ENCODE measurements at regions not wholly inside any gene's neighbourhood (a gene's known extent, or its start where the extent isn't known, plus 50 kb on each side); places are given as distances from the start of the nearest gene placed in this dataset.
"Not testable (repeated sequence)": the region's sequence is repeated elsewhere in the genome, so short reads cannot be mapped to it uniquely, and the experiment has no call there.

DNA sequence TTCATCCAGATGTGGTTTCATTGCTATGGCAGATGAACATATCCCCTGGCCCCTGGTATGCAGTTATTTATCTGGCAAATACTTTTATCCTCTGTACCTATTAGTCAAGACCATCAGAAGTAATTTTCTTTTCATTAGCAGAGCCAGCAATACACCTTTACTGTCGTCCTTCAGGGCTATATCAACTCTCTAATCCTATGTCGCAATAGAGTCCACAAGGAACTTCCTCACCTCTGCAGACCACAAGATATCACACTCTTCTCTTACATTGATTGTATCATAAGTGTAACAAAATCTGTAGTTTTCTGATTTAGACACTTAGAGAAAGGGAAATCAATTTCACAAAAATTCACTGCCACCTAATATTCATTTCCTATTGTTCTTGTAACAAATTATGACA lies 252.9 kb upstream of the DCC start:
- no peak for DNase-seq

DNA sequence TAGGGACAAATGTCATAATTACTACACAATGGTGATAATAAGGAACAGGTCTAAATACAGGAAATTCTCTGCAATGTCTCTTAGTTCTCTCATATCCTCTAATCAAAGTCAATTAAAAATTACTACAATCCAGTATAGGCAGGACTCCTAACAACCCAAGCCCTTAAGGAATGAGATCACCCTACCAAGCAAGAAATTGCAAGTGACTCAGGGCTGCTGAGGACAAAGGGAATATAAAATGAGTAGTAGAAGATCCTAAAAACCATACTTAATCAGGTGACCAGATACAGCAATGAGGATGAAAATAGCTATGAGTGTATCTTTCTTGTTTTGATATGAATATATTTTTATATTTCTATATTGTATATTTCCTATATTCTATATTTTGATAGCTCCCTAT lies 250.0 kb upstream of the DCC start:
- DNase-seq, result no peak

DNA sequence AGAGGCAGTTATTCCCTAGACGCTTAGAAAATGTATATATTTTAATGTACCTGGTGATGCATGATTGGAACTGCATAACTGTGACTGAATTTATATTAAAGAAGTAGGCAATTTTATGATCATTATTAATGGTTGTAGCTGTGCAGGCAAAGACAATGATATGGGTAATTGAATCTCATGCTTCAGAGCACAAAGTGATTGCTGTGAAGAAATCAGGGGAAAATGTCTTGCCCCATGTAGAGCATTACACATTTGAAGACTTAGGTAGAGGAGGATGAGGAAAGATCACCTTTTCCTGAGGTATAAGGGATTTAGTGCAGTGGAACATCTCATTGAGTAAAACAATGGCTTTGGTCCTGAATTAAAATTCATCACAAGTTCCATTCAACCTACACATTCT lies 246.8 kb upstream of the DCC start:
- no peak for DNase-seq

DNA sequence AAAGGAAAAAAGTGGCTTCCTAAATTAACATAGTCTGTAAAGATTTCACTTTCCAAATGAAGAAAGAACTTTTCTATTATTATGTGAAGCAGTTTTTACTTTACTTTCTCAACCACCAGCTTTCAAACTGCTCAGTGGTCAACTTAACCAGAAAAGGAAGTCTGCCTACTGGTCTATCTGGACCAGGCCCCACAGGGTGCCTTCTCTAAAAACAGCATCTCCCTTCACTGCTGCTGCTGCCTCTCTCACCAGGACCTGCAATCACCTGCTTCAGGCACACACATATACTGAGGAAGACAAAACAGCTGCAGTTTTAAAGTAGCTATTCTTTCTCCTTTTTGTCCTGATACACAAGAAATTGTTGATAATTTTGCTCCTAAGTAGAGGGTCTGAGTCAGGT lies 221.3 kb upstream of the DCC start:
- DNase-seq, result no peak

DNA sequence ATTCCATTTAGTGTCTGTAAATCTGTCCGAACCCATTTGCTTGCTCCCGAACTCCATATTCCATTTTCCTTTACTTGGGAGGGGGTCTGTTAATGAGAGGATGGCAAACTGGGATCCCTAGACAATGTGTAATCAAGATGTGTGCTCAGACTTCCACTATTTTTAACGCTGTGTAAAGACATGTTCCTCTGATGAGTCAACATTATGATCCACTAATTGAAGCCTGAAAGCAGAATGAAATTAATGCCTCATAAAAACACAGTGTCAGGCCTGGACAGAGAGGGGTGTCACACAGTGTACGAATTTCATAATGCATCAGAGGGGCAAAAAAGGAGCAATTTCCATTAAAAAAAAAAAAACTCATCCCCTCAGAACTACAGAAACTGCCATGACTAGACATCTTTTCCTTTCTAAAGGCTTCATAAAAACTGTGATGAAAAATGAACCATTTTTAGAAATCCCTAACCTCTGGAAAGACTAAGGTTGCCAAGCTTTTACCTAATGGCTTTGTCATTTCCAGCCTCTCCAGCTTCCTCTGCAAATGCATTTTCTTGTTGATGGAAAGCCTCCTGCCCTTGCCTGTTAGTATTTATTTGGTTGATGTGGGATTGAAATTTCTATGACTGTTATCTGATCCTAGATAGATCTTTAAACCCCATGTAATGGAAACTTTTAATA lies 209.2 kb upstream of the DCC start:
- DNase-seq, result no peak

DNA sequence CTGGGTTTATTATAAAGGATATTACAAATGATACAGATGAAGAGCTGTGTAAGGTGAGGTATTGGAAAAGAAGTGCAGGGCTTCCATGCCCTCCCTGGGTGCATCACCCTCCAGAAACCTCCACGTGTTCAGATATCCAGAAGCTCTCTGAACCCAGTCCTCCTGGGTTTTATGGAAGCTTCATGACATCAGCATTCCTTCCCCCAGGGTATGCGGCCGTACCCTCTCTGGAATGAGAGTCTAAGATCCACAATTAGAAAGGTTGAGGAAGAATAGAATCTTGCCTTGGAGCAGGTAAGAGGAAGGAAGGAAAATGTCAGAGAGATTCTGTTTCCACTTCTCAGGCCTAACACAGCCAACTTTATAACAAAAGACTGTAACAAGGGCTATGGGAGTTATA lies 208.2 kb upstream of the DCC start:
- DNase-seq, result no peak

DNA sequence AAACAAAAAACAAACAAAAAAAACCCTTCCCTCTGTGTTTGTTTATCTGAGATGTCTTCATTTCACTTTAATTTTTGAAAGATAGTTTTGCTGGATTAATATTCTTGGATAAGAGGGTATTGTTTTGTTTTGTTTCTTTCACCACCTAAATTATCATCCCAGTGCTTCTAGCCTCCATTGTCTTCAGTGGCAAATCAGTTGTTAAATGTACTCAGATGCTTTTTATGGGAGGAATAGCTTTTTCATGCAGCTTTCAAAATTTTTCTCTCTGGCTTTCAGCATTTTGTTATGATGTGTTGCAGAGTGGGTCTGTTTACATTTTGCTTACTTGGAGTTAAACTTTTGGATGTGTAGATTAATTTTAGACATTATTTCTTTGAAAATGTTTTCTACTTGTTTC lies 203.5 kb upstream of the DCC start:
- DNase-seq, result no peak

DNA sequence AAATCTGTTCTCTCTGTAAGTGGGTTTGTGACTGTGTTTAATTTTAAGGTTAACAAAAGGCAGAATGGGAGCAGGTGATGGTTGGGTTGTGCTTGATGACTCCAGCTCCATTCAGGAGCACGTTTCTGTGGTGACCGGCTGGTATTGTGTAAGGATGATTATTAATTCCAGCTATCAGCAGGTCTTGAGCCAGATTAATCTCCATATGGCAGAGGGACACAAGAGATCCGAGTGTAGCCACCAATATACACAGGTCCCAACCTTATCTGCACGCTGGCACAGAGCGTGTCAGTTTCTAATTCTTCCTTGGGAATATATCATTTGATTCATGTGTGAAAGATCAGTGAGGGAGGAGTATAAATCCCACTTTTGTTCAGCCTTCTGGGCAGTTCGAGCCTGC lies 199.0 kb upstream of the DCC start:
- DNase-seq, result no peak

DNA sequence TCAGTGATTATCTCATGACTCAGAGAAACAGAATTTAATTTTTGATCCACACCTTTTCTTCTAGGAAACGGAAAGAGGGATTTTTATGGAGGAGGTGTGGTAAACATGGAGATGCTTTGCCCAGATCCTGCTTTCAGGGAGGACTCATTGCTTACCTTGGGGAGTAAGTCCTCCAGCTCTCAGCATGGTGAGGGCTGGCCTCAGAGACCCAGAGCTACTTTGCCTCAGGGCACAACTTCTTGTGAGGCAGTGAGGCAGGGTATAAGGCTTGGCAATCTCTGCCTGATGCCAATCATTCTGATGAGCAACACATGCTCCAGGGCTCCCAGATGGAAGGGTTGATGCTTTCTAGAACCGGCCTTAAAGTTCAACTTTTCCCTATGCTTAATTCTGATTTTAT lies 189.9 kb upstream of the DCC start:
- no peak for DNase-seq

DNA sequence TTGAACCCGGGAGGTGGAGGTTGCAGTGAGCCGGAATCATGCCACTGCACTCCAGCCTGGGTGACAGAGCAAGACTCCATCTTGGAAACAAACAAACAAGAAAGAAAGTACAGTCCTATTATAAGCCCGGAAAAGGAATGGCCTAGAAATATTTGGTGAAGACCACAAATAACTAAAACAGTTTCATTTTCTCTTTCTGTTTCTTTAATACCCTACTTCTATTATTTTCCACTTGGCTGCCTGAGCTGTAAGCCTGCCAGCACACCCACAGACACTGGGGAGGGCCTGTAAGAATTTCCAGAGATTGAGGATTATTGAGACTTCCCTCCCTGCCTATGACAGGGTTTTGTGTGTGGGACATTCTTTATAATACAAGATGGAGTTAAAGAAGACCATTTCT lies 188.0 kb upstream of the DCC start:
- DNase-seq, result no peak

DNA sequence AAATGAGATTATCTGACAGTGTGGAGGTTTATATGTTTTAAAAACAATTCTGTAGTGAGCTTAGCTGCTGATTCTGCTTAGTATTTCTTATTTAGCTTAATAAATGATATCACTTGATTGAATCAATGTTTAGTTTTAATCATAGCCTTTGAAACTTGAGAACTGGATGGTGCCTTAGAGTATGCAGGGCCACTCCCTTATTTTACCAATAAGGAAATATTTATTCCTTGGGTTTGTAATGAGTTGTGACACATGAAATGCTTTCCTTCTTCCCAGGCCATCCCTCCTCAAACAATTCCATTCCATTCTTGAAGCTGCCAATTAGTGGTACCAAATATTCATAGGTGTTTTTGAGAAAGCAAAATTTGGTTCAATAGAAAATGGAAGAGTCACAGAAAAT lies 183.8 kb upstream of the DCC start:
- DNase-seq, result no peak

DNA sequence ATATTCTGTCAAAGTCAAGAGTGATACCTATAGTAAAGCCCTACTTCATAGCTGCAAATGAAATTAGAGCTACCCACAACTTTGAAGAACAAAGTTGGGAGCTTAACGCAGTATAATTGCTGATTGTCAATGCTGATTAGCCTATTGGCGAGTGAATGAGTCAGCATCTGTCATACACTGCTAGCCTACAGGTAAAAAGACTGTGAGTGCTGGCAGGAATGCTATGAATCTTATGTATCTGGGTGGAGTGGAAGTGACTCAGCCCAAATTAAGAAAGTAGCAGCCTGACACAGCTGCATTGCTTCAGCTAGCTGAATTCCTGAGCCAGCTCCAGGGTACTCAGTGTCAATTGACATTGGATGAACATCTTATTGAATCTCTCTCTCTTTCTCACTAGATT lies 179.4 kb upstream of the DCC start:
- no peak for DNase-seq

DNA sequence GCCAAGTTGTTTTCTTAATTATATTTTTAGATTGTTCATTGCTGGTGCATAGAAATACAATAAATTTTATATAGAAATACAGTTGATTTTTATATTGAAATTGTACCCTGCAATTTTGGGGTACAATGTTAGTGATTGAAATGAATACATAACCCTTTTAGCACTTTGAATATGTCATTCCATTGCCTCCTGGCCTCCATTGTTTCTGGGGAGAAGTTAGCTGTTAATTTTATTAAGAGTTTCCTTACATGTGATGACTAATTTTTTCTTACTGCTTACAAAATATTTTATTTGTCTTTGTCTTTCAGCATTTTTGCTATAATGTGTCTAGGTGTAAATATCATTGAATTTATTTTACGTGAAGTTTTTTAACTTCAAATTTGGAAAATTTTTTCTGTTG lies 176.5 kb upstream of the DCC start:
- no peak for DNase-seq

DNA sequence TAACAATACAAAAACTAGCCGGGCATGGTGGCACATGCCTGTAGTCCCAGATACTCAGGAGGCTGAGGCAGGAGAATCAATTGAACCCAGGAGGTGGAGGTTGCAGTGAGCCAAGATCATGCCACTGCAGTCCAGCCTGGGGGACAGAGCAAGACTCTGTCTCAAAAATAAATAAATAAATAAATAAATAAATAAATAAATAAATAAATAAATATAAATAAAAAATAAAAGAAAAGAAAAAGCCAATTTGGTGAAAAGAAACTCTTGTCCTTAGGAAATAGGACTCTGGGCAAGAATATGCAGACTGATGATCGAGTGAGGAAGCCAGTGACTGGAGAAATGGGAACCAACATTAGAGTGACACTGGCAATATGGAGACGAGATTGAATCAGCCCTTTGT lies 171.9 kb upstream of the DCC start:
- not testable (repeated sequence) for DNase-seq

DNA sequence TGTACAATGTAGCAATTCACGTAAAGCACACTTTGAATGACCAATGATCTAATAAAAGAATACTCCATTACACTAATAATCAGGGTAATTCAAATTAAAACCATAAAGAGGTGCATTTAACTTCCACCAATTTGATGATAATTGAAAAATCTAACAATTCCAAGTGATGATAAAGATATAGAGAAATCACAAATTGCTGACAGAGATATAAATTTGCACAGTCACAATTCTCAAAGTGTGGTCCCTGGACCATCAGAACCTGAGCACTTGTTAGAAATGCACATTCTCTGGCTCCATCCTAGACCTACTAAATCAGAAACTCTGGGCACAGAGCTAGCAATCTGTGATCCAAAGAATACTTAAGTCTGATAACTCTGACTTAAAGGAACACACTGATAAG lies 165.8 kb upstream of the DCC start:
- DNase-seq, result no peak

DNA sequence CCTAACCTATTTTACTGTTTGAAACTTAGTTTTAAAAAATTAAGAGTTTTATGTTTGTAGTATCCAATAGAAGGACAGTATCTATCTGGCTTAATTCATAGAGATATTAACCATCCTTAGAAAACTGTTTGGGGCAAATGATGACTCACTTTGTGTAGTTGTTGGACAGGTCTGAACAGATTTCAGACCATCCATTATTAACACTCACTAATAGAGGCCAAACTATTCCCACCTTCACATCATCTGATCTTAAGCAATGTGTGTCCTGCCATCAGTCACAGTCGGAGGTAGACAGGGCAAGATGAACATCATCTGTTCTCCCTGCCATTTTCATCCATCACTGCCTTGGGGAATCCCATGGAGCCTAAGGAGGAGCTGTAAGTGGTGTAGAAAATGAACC lies 164.6 kb upstream of the DCC start:
- DNase-seq, result no peak

DNA sequence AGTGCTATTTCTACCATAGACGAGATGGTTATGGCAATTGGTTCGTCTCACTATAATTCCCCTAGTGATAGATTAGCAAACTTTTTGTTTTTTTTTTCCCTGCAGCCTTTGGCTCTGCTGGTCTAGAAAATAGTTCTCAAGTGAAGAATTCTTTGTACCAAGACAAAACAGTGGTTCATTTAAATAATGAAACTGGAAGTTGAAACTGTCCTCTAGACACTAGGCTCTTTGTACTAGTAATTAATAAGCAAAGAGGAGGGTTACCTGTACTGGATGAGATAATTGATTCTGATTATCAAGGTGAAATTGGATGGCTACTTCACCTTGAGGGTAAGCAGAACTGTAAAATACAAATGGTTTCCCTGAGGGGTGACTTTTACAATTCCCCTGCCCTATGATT lies 156.9 kb upstream of the DCC start:
- DNase-seq, result no peak

DNA sequence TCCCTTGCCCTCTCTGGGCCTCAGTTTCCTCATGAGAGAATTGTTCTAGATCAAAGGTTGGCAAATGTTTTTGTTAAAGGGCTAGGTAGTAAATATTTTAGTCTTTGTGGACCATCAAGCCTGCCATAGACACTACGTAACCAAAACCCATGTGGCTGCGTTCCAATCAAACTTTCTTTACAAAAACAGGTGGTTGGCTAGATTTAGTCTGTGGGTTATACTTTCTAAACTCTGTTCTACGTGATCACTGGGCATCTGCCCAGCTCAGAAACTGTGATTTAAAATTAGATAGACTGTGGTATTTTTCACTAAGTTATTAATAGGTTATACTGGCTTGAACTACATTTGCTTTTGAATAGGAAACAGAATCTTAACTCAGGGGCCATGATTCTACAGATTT lies 149.8 kb upstream of the DCC start:
- DNase-seq, result no peak

DNA sequence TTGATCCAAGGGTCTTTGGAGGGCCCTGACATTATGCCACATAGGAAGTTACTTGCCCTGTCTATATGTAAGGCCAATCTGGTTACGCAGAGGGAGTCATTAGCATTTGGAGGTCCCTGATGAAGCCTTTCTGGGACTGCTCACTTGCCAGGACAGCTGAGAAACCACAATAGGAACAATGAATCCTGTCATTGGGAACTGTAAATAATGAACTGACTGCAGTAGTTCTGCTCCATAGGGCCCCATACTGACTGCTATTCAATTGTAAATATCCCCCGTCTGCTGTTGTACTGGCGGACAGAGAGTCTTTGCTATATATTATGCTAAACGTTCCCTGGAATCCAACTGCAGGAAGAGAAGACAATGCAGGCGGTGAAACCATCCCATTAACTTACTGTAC lies 149.4 kb upstream of the DCC start:
- no peak for DNase-seq

DNA sequence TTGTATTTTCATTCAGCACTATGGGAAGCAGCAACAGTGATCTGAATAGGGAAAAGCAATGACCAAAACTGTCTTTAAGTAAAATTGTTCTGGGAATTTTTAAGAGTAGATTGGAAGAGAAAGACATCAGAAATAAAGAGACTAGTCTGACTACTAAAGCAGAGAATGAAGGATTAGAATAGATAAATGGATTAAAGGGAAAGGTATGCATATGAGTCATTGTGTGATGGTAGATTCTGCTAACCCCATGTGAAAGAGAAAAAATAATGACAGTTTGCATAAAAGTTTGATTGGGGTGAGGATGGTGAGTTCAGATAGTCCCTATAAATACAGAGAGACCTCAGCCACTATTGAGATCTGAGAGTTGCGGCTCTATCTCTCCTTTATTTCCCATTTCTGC lies 139.6 kb upstream of the DCC start:
- DNase-seq, result no peak

DNA sequence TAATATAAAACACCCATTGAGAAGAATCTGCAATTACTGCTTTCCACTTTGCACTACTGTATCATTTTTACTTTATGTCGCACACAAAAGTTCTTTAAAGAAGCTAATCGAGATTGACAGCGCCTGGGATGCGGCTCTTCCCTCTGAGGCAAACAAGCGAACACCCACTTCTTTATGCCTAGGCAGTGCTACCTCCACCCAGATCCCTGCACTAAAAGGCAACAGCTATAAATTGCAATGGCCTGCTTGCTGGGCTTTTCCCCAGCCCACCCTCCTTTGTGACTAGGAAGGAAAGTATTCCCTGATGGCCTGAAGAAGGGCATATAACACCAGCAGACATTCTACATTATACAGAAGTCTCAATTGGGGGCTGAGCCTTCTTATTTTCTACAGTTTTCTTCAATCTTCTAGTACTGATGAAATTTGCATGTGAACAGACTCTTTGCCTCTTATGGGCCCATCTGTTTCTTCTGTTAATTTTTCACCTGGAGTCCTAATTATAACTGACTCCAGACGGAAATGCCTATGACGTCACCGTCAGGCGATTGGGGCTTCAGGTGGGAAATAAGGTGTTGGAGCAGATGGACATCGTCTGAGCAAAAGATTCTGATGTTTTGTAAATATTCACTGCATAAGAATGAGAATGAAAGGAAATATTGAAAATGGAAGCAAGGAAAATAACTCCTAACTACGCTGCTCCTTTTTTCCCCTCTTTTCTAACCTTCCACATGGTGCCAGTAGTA lies 138.9 kb upstream of the DCC start:
- DNase-seq, result no peak

DNA sequence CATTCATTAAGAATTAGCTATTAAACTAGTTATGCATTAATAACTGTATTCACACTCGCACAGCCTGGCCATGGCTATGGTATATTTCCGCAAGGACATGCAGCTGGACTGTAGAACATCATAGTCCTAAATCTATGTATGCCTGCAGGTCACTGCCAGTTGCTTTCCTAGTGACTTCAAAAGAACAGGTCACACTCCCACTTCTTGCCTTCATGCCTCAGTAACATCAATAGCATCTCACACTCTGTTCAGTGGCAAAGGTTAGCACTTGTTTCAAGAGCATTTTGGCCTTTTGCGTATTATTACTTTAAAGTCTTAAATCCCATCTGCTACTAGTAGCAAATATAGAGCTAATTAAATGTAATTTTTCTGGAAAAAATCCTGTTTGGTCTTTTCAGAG lies 131.4 kb upstream of the DCC start:
- DNase-seq, result no peak

DNA sequence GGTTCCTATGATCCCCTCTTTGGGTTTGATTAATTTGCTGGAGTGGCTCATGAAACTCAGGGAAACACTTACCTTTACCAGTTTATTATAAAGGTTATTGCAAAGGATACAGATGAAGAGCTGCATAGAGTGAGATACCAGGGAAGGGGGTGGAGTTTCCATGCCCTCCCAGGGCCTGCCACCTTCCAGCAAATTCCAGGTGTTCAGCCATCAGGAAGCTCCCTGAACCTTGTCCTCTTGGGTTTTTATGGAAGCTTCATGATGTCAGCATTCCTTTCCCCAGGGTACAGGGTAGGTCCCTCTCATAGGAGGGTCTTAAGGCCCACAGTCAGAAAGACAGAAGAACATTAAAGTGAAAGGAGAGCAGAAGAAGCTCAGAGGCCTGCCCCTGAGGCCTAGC lies 123.9 kb upstream of the DCC start:
- DNase-seq, result no peak

DNA sequence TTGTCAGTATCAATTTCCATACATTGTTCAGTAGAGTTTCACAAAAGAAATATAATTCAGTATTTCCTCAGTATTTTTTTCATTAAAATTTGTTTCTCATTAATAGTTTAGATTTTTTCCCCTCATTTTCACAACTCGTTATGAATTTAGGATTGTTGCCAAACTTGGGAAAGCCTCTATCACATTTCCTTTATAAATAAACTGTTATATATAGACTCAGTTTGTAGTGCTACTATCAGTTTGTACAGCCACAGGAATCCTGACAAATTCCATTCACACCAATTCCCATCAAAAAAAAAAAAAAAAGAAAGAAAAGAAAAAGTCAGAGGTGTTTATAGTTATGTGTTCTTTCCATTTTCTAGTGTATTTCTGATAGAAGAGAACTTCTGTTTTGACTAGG lies 123.3 kb upstream of the DCC start:
- DNase-seq, result no peak

DNA sequence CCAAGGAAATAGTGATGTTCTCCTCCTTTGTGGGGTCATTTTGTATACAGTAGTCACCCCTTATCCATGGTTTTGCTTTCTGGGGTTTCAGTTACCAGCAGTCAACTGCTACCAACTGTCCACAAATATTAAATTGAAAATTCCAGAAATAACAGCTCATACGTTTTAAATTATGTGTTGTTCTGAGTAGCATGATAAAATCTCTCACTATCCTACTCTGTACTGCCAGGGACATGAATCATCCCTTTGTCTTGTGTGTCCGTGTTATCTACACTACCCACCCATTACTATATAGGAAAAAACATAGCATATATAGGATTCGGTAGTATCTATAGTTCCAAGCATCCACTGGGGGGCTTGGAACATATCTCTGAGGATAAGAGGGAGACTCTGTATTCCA lies 120.9 kb upstream of the DCC start:
- DNase-seq, result no peak

Data from stimulated activated CD4-positive, alpha-beta T cell treated with anti-CD3 and anti-CD28 coated beads, Interleukin-4, amount 100 ng/mL, for 4 hours (primary cell).